ENCODE measurements at regions not wholly inside any gene's neighbourhood (a gene's known extent, or its start where the extent isn't known, plus 50 kb on each side); places are given as distances from the start of the nearest gene placed in this dataset.

GRCh38 chr9:27770541-27770940, 197.3 kb upstream of the C9orf72 start:
- no peak for DNase-seq (ENCODE audit: low spot score)
- intact Hi-C loops (cut with DNase I), result no loop called here
- no peaks in the 10 kb centered on the region for H3K27me3 ChIP-seq (replicated peaks; ENCODE audit: insufficient read depth)
- no peaks in the 10 kb centered on the region for H3K9me3 ChIP-seq
- TF ChIP-seq CTCF (IDR thresholded peaks at IDR 0.05) (no peak), POLR2A (IDR thresholded peaks at IDR 0.05) (no peak), POLR2AphosphoS5 (IDR thresholded peaks at IDR 0.05) (no peak)
- H3K27ac ChIP-seq, result no peak overlapping the region
- no peaks in the 10 kb centered on the region for H3K4me1 ChIP-seq (replicated peaks)
- no peak overlapping the region for H3K4me3 ChIP-seq
- H3K36me3 ChIP-seq, result no peaks in the 10 kb centered on the region
- WGBS, result 75% methylated on average over 5 of the region's 5 CpGs

GRCh38 chr9:27771803-27772545, 198.7 kb upstream of the C9orf72 start:
- TF ChIP-seq POLR2AphosphoS5 (IDR thresholded peaks at IDR 0.05) (no peak), CTCF (IDR thresholded peaks at IDR 0.05) (no peak), POLR2A (IDR thresholded peaks at IDR 0.05) (no peak)
- H3K4me3 ChIP-seq, result no peak overlapping the region
- no peak overlapping the region for H3K27ac ChIP-seq
- H3K9me3 ChIP-seq, result no peaks in the 10 kb centered on the region
- H3K36me3 ChIP-seq, result no peaks in the 10 kb centered on the region
- H3K4me1 ChIP-seq (replicated peaks), result no peaks in the 10 kb centered on the region
- H3K27me3 ChIP-seq (replicated peaks; ENCODE audit: insufficient read depth), result no peaks in the 10 kb centered on the region
- intact Hi-C loops (cut with DNase I), result no loop called here
- no peak for DNase-seq (ENCODE audit: low spot score)
- 46% methylated on average over 4 of the region's 4 CpGs for WGBS

- H3K36me3 ChIP-seq, result no peaks in the 10 kb centered on the region
- no peaks in the 10 kb centered on the region for H3K27me3 ChIP-seq (replicated peaks; ENCODE audit: insufficient read depth)
- H3K9me3 ChIP-seq, result no peaks in the 10 kb centered on the region
- H3K4me1 ChIP-seq (replicated peaks), result no peaks in the 10 kb centered on the region
- no peak overlapping the region for H3K27ac ChIP-seq
- WGBS, result 64% methylated on average over 7 of the region's 7 CpGs
- no peak for TF ChIP-seq CTCF (IDR thresholded peaks at IDR 0.05)
- TF ChIP-seq POLR2AphosphoS5 (IDR thresholded peaks at IDR 0.05), result no peak
- no peak for TF ChIP-seq POLR2A (IDR thresholded peaks at IDR 0.05)
- no peak overlapping the region for H3K4me3 ChIP-seq
- intact Hi-C loops (cut with DNase I), result no loop called here
- DNase-seq (ENCODE audit: low spot score), result no peak
These were observed 211.8 kb upstream of the C9orf72 start for GRCh38 chr9:27784847-27785713.

- no peak for TF ChIP-seq CTCF (IDR thresholded peaks at IDR 0.05)
- no peak for TF ChIP-seq POLR2A (IDR thresholded peaks at IDR 0.05)
- no peak for TF ChIP-seq POLR2AphosphoS5 (IDR thresholded peaks at IDR 0.05)
- Histone ChIP-seq H3K27ac (no peak overlapping the region), H3K9me3 (no peaks in the 10 kb centered on the region), H3K36me3 (no peaks in the 10 kb centered on the region), H3K27me3 (replicated peaks; ENCODE audit: insufficient read depth) (no peaks in the 10 kb centered on the region), H3K4me3 (no peak overlapping the region), H3K4me1 (replicated peaks) (no peaks in the 10 kb centered on the region)
- intact Hi-C loops (cut with DNase I), result no loop called here
- DNase-seq (ENCODE audit: low spot score), result no peak
These were observed 212.4 kb upstream of the C9orf72 start for GRCh38 chr9:27785714-27786100.

Data from prostate gland (tissue), 2 donors.